K562 (cell line): ENCODE measurements at regions not wholly inside any gene's neighbourhood (a gene's known extent, or its start where the extent isn't known, plus 50 kb on each side); places are given as distances from the start of the nearest gene placed in this dataset.

ENCODE experiments used
- ATAC-seq: fragments of 200-7000 bp; cut with Tn5 transposase; 3 replicates; pipeline ENCODE4 v1.9.1; 2020; ENCODE audit warnings: moderate library complexity
- BruUV-seq: library from RNA; stranded (reverse); fragments of 400-500 nt; replicated peaks from 2 replicates; lab custom pipeline; 2021; lab: Mats Ljungman, UMichigan
- CTCF ChIA-PET: fragments of 300-600 bp; formaldehyde crosslinking; extraction: SDS; loops from one replicate; lab custom pipeline; 2021; ENCODE audit warnings: low intra/inter-chr PET ratio; lab: Yijun Ruan, JAX
- POLR2A ChIA-PET: fragments of 300-600, 350-650 bp; sonication (Branson Sonifier 250); formaldehyde crosslinking; extraction: SDS; loops from one replicate; lab custom pipeline; 2021; ENCODE audit warnings: antibody characterized with exemption, inconsistent platforms; lab: Yijun Ruan, JAX
- DNase-seq, 4 experiments: peaks; one replicate each; pipeline versions ENCODE4 v3.0.0 to v3.0.0-alpha.2; 2011 to 2018; ENCODE audit warnings: low spot score in 3 of 4, mixed read lengths in 3 of 4; ENCODE audit errors: extremely low read depth in 1 of 4
- FAIRE-seq: peaks from 2 replicates; lab custom pipeline; 2011; peaks lifted over from hg19 to GRCh38; lab: Jason Lieb, UNC
- H2AFZ ChIP-seq: 2 replicates; pipeline ENCODE4 v1.6.0; 2011; ENCODE audit warnings: low read depth, low read length, control low read depth, inconsistent platforms
- H3K27ac ChIP-seq: fragments of 200-600 bp; 3 replicates; pipeline ENCODE4 v1.8.0; 2011; ENCODE audit warnings: low read depth, mild to moderate bottlenecking, control low read depth, inconsistent platforms, low read length, moderate library complexity, mixed read lengths; ENCODE audit errors: extremely low read depth
- H3K27me3 ChIP-seq, 2 experiments: fragments of 300-600 bp in 1 of 2; 2 replicates in 1 of 2; 3 replicates in 1 of 2; pipeline versions ENCODE4 v1.6.0 to v1.8.0; 2011; ENCODE audit warnings: inconsistent platforms in 2 of 2, low read length in 2 of 2, mild to moderate bottlenecking in 1 of 2, mixed read lengths in 1 of 2, moderate library complexity in 1 of 2; ENCODE audit not compliant: control insufficient read depth in 2 of 2, insufficient read depth in 2 of 2
- H3K36me3 ChIP-seq: fragments of 300-600 bp; 3 replicates; pipeline ENCODE4 v1.8.0; 2011; ENCODE audit warnings: mild to moderate bottlenecking, low read length, inconsistent platforms; ENCODE audit not compliant: control insufficient read depth, insufficient read depth
- H3K4me1 ChIP-seq, 2 experiments: fragments of 200-600 bp in 1 of 2; replicated peaks in 1 of 2; 2 replicates in 1 of 2; 3 replicates in 1 of 2; pipeline versions ENCODE4 v1.5.1 to v1.8.0; 2011; ENCODE audit warnings: inconsistent platforms in 2 of 2, low read length in 2 of 2, mild to moderate bottlenecking in 1 of 2, mixed read lengths in 1 of 2, moderate library complexity in 1 of 2; ENCODE audit not compliant: control insufficient read depth in 2 of 2, insufficient read depth in 2 of 2
- H3K4me2 ChIP-seq: 2 replicates; pipeline ENCODE4 v1.6.1; 2011; ENCODE audit warnings: low read length, control low read depth, inconsistent platforms, mixed read lengths; ENCODE audit not compliant: insufficient read depth
- H3K4me3 ChIP-seq: fragments of 200-600 bp; sonication (generic), shearing (Covaris generic); 2 replicates; pipeline ENCODE4 v1.5.1; 2016; ENCODE audit warnings: control low read depth, inconsistent platforms
- H3K79me2 ChIP-seq: fragments of 200-600 bp; 3 replicates; pipeline ENCODE4 v1.8.0; 2011; ENCODE audit warnings: low read length, inconsistent platforms; ENCODE audit not compliant: control insufficient read depth, insufficient read depth
- H3K9ac ChIP-seq, 2 experiments: 2 replicates each; pipeline versions ENCODE4 v1.6.0 to v1.6.1; 2011; ENCODE audit warnings: low read depth in 2 of 2, low read length in 2 of 2, control low read depth in 1 of 2, inconsistent platforms in 1 of 2, mild to moderate bottlenecking in 1 of 2, mixed read lengths in 1 of 2; ENCODE audit not compliant: insufficient read depth in 1 of 2
- H3K9me1 ChIP-seq: one replicate; pipeline ENCODE4 v1.6.0; 2011; ENCODE audit warnings: inconsistent platforms, mild to moderate bottlenecking, low read length, moderate library complexity; ENCODE audit not compliant: control insufficient read depth, insufficient read depth
- H3K9me3 ChIP-seq: replicated peaks from 2 replicates; pipeline ENCODE4 v1.5.1; 2011; ENCODE audit warnings: low read depth, low read length, inconsistent platforms; ENCODE audit not compliant: control insufficient read depth, insufficient read depth
- H4K20me1 ChIP-seq: replicated peaks from 2 replicates; pipeline ENCODE4 v1.6.1; 2011; ENCODE audit warnings: low read length, inconsistent platforms, mixed read lengths; ENCODE audit not compliant: control insufficient read depth, insufficient read depth
- CBFB ChIP-seq: sonication (generic); formaldehyde crosslinking; IDR thresholded peaks from 2 replicates; pipeline ENCODE4 v1.4.0; 2020; ENCODE audit warnings: mild to moderate bottlenecking, missing genetic modification reagents
- HES1 ChIP-seq: fragments of 450-650 bp; IDR thresholded peaks from 2 replicates; pipeline ENCODE4 v1.6.1; 2016; ENCODE audit warnings: low read depth, mild to moderate bottlenecking, moderate library complexity
- IRF1 ChIP-seq: sonication (generic); formaldehyde crosslinking; IDR thresholded peaks from 2 replicates; pipeline ENCODE4 v1.8.0; 2022; ENCODE audit warnings: missing genetic modification reagents, mild to moderate bottlenecking, borderline replicate concordance
- NR2F6 ChIP-seq: fragments of 450-650 bp; formaldehyde crosslinking; IDR thresholded peaks from 2 replicates; pipeline ENCODE4 v1.4.0; 2020; ENCODE audit warnings: mild to moderate bottlenecking
- PHF20 ChIP-seq: fragments of 450-650 bp; IDR thresholded peaks from 2 replicates; pipeline ENCODE4 v1.6.1; 2018; ENCODE audit not compliant: partially characterized antibody
- RCOR1 ChIP-seq, 2 experiments: IDR thresholded peaks; 2 replicates each; pipeline ENCODE4 v1.6.1; 2012; ENCODE audit warnings: low read depth in 2 of 2, low read length in 2 of 2, borderline replicate concordance in 1 of 2, improper control_type of control experiment in 1 of 2
- ZNF431 ChIP-seq: sonication (generic); formaldehyde crosslinking; IDR thresholded peaks from 2 replicates; pipeline ENCODE4 v1.8.0; 2022; ENCODE audit warnings: mild to moderate bottlenecking, missing genetic modification reagents
- in situ Hi-C: fragments of 300-500 bp; cut with MboI; formaldehyde crosslinking; loops from 4 replicates; pipeline ENCODE4 v1.15.0; 2018; ENCODE audit warnings: inconsistent platforms, mixed read lengths
- intact Hi-C: fragments of 100-400 bp; cut with micrococcal nuclease; formaldehyde crosslinking; loops from 2 replicates; pipeline ENCODE4 v1.14.2; 2022

DNA sequence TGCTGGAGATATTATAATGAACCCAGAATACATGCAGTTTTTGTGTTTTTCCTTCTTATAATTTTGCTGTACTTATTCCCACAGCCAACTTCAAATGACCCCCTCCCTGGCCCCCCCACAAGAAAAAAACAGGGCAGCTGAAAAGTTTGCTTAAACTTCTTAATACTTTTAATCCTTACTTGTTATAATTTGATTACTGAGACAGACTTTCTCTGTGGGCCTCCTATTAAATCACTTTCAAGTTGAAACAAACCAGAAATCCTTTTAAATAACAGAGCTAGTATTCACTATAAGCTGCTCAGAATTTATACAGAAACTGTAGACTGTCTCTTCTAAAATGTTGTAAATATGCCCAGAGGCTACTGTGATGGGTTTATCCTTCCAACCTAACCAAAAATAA lies 106.3 kb downstream of the CENPW start:
- Histone ChIP-seq H3K4me2 (no peak overlapping the region), H3K9me3 (no peaks in the 10 kb centered on the region; the same call in 1 of the 2 replicates), H4K20me1 (no peaks in the 10 kb centered on the region), H3K27ac (no peak overlapping the region), H3K4me1 (no peaks in the 10 kb centered on the region), H3K36me3 (no peaks in the 10 kb centered on the region), H3K4me3 (no peak overlapping the region), H3K9ac (no peak overlapping the region), H3K27me3 (no peaks in the 10 kb centered on the region), H3K9me1 (no peaks in the 10 kb centered on the region), H2AFZ (no peak overlapping the region), H3K79me2 (no peaks in the 10 kb centered on the region)
- intact Hi-C loops (no loop called here), in situ Hi-C loops (no loop called here)
- FAIRE-seq (no peak), DNase-seq (no peak), ATAC-seq (no peak)
- TF ChIP-seq PHF20 (no peak), CBFB (CRISPR knock-in tag) (no peak), ZNF431 (no peak), IRF1 (CRISPR knock-in tag) (no peak), NR2F6 (CRISPR knock-in tag) (no peak), HES1 (no peak), RCOR1 (IDR thresholded peaks at IDR 0.05; ENCODE audit: borderline replicate concordance in 1 of 2, low read depth in 2 of 2, low read length in 2 of 2) (no peak)
- no TSS peak for BruUV-seq
- CTCF ChIA-PET = no interaction called here
- POLR2A ChIA-PET = interaction anchor here (1.1 kb wide), 1 partner anchor 24 kb away, joined by 3 read pairs; no protein-coding TSS in a partner anchor
